ENCODE measurements at regions not wholly inside any gene's neighbourhood (a gene's known extent, or its start where the extent isn't known, plus 50 kb on each side); places are given as distances from the start of the nearest gene placed in this dataset.

DNA sequence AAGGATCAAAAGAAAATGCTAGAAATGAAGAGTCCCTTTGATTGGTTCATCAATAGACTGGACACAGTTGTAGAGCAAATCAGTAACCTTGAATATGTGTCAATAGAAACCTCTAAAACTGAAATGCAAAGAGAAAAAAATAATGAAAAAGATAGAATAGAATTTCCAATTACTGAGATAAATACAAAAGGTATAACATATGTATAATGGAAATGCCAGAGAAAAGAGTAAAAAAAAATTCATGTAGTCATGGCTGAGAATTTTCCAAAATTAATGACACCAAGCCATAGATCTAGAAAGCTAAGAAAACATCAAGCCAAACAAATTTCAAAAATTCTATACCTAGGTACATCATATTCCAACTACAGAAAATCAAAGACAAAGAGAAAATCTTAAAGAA, 62.0 kb upstream of the HGF start:
- POLR2A ChIA-PET: no interaction called here
- Histone ChIP-seq H3K9me3 (replicated peaks; ENCODE audit: control insufficient read depth, insufficient read depth, low read length) (peaks cover 5% of the 10 kb centered on the region; the same call in 2 of the 3 replicates), H3K27me3 (replicated peaks in 1 of 2; ENCODE audit: control insufficient read depth in 2 of 2, insufficient read depth in 2 of 2, low read length in 1 of 2) (no peaks in the 10 kb centered on the region), H3K4me3 (no peak overlapping the region), H3K4me1 (ENCODE audit: control insufficient read depth, insufficient read depth, low read length) (no peaks in the 10 kb centered on the region), H3K36me3 (ENCODE audit: control insufficient read depth in 2 of 2, insufficient read depth in 2 of 2, low read length in 1 of 2) (no peaks in the 10 kb centered on the region), H3K9ac (ENCODE audit: control insufficient read depth, insufficient read depth, low read length) (no peak overlapping the region), H3K79me2 (ENCODE audit: control insufficient read depth, insufficient read depth, low read length) (no peaks in the 10 kb centered on the region), H4K20me1 (ENCODE audit: control insufficient read depth, insufficient read depth) (no peaks in the 10 kb centered on the region), H3K4me2 (ENCODE audit: control insufficient read depth, insufficient read depth) (no peak overlapping the region), H2AFZ (ENCODE audit: control insufficient read depth, low read depth, low read length) (no peak overlapping the region), H3K27ac (ENCODE audit: control insufficient read depth, insufficient read depth) (no peak overlapping the region)
- CTCF ChIA-PET: no interaction called here
- no peak for ATAC-seq
- intact Hi-C loops (cut with micrococcal nuclease; ENCODE audit: unreplicated experiment) (no loop called here), in situ Hi-C loops (cut with MboI) (no loop called here)
- no peak for DNase-seq (ENCODE audit: low read depth, low spot score)
- no peak for FAIRE-seq
- BruUV-seq (replicated peaks): no TSS peak
- TF ChIP-seq, protein P1, sequence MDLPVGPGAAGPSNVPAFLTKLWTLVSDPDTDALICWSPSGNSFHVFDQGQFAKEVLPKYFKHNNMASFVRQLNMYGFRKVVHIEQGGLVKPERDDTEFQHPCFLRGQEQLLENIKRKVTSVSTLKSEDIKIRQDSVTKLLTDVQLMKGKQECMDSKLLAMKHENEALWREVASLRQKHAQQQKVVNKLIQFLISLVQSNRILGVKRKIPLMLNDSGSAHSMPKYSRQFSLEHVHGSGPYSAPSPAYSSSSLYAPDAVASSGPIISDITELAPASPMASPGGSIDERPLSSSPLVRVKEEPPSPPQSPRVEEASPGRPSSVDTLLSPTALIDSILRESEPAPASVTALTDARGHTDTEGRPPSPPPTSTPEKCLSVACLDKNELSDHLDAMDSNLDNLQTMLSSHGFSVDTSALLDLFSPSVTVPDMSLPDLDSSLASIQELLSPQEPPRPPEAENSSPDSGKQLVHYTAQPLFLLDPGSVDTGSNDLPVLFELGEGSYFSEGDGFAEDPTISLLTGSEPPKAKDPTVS (IDR thresholded peaks at IDR 0.05; ENCODE audit: low read depth, low read length): no peak
- TF ChIP-seq WRNIP1 (IDR thresholded peaks at IDR 0.05; ENCODE audit: borderline replicate concordance, low read depth, low read length) (no peak), SMAD5 (IDR thresholded peaks at IDR 0.05; ENCODE audit: low read depth) (no peak), HDGF (IDR thresholded peaks at IDR 0.05) (no peak), ETV6 (conservative IDR thresholded peaks at IDR 0.05 in 1 of 2, IDR thresholded peaks at IDR 0.05 in 1 of 2; ENCODE audit: borderline replicate concordance in 1 of 2, low read depth in 1 of 2) (no peak), HDAC2 (IDR thresholded peaks at IDR 0.05) (no peak), CBFB (IDR thresholded peaks at IDR 0.05; ENCODE audit: low read depth) (no peak), SREBF1 (IDR thresholded peaks at IDR 0.05; ENCODE audit: low read length) (no peak), TARDBP (IDR thresholded peaks at IDR 0.05; ENCODE audit: borderline replicate concordance) (no peak), DPF2 (IDR thresholded peaks at IDR 0.05) (no peak), NR2F1 (conservative IDR thresholded peaks at IDR 0.05) (no peak), NFYA (IDR thresholded peaks at IDR 0.05; ENCODE audit: borderline replicate concordance, low read depth, low read length) (no peak)
- TF ChIP-seq, protein P2, sequence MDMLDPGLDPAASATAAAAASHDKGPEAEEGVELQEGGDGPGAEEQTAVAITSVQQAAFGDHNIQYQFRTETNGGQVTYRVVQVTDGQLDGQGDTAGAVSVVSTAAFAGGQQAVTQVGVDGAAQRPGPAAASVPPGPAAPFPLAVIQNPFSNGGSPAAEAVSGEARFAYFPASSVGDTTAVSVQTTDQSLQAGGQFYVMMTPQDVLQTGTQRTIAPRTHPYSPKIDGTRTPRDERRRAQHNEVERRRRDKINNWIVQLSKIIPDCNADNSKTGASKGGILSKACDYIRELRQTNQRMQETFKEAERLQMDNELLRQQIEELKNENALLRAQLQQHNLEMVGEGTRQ (IDR thresholded peaks at IDR 0.05; ENCODE audit: borderline replicate concordance, low read depth, low read length): no peak
- TF ChIP-seq, protein P3, sequence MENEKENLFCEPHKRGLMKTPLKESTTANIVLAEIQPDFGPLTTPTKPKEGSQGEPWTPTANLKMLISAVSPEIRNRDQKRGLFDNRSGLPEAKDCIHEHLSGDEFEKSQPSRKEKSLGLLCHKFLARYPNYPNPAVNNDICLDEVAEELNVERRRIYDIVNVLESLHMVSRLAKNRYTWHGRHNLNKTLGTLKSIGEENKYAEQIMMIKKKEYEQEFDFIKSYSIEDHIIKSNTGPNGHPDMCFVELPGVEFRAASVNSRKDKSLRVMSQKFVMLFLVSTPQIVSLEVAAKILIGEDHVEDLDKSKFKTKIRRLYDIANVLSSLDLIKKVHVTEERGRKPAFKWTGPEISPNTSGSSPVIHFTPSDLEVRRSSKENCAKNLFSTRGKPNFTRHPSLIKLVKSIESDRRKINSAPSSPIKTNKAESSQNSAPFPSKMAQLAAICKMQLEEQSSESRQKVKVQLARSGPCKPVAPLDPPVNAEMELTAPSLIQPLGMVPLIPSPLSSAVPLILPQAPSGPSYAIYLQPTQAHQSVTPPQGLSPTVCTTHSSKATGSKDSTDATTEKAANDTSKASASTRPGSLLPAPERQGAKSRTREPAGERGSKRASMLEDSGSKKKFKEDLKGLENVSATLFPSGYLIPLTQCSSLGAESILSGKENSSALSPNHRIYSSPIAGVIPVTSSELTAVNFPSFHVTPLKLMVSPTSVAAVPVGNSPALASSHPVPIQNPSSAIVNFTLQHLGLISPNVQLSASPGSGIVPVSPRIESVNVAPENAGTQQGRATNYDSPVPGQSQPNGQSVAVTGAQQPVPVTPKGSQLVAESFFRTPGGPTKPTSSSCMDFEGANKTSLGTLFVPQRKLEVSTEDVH (IDR thresholded peaks at IDR 0.05; ENCODE audit: low read depth, partially characterized antibody): no peak
- TF ChIP-seq, protein P4, sequence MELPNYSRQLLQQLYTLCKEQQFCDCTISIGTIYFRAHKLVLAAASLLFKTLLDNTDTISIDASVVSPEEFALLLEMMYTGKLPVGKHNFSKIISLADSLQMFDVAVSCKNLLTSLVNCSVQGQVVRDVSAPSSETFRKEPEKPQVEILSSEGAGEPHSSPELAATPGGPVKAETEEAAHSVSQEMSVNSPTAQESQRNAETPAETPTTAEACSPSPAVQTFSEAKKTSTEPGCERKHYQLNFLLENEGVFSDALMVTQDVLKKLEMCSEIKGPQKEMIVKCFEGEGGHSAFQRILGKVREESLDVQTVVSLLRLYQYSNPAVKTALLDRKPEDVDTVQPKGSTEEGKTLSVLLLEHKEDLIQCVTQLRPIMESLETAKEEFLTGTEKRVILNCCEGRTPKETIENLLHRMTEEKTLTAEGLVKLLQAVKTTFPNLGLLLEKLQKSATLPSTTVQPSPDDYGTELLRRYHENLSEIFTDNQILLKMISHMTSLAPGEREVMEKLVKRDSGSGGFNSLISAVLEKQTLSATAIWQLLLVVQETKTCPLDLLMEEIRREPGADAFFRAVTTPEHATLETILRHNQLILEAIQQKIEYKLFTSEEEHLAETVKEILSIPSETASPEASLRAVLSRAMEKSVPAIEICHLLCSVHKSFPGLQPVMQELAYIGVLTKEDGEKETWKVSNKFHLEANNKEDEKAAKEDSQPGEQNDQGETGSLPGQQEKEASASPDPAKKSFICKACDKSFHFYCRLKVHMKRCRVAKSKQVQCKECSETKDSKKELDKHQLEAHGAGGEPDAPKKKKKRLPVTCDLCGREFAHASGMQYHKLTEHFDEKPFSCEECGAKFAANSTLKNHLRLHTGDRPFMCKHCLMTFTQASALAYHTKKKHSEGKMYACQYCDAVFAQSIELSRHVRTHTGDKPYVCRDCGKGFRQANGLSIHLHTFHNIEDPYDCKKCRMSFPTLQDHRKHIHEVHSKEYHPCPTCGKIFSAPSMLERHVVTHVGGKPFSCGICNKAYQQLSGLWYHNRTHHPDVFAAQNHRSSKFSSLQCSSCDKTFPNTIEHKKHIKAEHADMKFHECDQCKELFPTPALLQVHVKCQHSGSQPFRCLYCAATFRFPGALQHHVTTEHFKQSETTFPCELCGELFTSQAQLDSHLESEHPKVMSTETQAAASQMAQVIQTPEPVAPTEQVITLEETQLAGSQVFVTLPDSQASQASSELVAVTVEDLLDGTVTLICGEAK (IDR thresholded peaks at IDR 0.05; ENCODE audit: borderline replicate concordance): no peak
- SMC1A ChIA-PET (ENCODE audit: uncharacterized antibody, unreplicated experiment): interaction anchor here (1.0 kb wide), 1 partner anchor 28 kb away, joined by 6 read pairs; no protein-coding TSS in a partner anchor
- RAD21 ChIA-PET (ENCODE audit: unreplicated experiment): no interaction called here

Data from GM12878 (cell line).